Esophagus muscularis mucosa (tissue), 3 donors: ENCODE measurements at regions not wholly inside any gene's neighbourhood (a gene's known extent, or its start where the extent isn't known, plus 50 kb on each side); places are given as distances from the start of the nearest gene placed in this dataset.

Experiments used
- EP300 ChIP-seq: sonication (generic); formaldehyde crosslinking; IDR thresholded peaks from one replicate; pipeline ENCODE4 v1.6.1; 2017; ENCODE audit warnings: antibody characterized with exemption
- TF ChIP-seq, protein P1 (sequence below), 3 experiments: fragments of 200-600 bp in 2 of 3; fragments of 450-650 bp in 1 of 3; sonication (generic) in 2 of 3; IDR thresholded peaks; one replicate each; pipeline ENCODE4 v1.5.1; 2017 to 2019; ENCODE audit warnings: antibody characterized with exemption in 3 of 3, mild to moderate bottlenecking in 2 of 3, moderate library complexity in 1 of 3

DNA sequence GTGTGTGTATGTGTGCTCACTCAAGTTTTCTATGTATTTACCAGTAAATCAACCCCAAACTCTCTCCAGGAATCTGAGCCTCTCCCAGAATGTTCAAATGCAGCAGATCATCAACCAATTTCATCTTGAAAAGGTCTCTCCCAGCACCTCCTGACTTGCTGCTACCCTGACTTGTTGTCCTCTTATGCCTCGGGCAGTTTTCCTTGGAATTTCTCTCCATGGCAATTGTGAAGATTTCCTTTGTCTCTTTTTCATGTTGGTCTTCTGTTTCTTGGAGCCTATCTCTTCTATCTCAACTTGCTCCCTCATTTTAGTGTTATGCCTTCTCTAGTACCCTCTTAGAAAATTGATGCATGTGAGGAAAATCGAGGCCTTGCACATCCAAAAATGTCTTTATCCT, 303.6 kb upstream of the KIF2A start:
- TF ChIP-seq, protein P1, sequence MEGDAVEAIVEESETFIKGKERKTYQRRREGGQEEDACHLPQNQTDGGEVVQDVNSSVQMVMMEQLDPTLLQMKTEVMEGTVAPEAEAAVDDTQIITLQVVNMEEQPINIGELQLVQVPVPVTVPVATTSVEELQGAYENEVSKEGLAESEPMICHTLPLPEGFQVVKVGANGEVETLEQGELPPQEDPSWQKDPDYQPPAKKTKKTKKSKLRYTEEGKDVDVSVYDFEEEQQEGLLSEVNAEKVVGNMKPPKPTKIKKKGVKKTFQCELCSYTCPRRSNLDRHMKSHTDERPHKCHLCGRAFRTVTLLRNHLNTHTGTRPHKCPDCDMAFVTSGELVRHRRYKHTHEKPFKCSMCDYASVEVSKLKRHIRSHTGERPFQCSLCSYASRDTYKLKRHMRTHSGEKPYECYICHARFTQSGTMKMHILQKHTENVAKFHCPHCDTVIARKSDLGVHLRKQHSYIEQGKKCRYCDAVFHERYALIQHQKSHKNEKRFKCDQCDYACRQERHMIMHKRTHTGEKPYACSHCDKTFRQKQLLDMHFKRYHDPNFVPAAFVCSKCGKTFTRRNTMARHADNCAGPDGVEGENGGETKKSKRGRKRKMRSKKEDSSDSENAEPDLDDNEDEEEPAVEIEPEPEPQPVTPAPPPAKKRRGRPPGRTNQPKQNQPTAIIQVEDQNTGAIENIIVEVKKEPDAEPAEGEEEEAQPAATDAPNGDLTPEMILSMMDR (IDR thresholded peaks at IDR 0.05) = no peak
- TF ChIP-seq EP300 = no peak
